EH (cell line): ENCODE measurements at regions not wholly inside any gene's neighbourhood (a gene's known extent, or its start where the extent isn't known, plus 50 kb on each side); places are given as distances from the start of the nearest gene placed in this dataset.
"Not testable (repeated sequence)": the region's sequence is repeated elsewhere in the genome, so short reads cannot be mapped to it uniquely, and the experiment has no call there.

Experiments used
- DNase-seq: peaks from one replicate; pipeline ENCODE4 v3.0.0-alpha.2; 2015; ENCODE audit warnings: low read depth

DNA sequence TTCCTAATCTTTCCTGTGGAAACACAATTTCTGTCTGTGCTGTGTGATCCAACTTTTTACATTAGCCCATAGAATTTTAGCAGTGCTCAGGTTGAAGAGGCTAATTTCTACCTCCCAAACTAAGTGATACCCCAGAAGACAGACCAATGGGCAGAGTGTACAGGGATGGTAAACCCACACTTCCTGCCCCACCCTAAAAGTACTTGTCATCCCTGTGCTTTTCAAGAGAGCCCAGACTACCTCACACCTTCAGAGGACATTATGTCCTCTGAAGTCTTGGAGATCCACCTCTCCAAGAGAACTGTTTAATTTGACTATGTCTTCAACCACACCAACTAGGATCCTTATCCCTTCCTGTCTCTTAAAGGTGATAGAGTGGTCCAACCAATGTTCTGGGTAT is 82.0 kb upstream of the ACSL1 start:
- no peak for DNase-seq

DNA sequence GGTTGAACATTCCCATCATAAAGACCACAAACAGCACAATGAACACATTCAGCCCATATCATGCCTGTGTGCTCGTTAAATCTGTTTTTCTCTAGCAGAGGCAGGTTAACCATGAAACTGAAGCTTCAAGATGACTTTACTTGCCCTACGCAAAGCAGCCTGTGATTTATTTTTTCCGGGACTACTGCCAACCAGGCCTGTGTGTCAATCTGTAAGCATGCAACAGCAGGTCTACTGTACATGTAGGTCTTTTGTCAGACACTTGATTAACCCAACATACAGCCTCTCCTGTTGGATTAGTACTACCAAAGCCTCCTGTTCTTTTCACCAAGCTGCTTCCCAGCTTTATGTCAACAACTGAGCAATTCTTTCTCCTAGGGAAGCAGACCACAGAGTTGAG is 85.5 kb upstream of the ACSL1 start:
- peak; percentile 43 for DNase-seq

DNA sequence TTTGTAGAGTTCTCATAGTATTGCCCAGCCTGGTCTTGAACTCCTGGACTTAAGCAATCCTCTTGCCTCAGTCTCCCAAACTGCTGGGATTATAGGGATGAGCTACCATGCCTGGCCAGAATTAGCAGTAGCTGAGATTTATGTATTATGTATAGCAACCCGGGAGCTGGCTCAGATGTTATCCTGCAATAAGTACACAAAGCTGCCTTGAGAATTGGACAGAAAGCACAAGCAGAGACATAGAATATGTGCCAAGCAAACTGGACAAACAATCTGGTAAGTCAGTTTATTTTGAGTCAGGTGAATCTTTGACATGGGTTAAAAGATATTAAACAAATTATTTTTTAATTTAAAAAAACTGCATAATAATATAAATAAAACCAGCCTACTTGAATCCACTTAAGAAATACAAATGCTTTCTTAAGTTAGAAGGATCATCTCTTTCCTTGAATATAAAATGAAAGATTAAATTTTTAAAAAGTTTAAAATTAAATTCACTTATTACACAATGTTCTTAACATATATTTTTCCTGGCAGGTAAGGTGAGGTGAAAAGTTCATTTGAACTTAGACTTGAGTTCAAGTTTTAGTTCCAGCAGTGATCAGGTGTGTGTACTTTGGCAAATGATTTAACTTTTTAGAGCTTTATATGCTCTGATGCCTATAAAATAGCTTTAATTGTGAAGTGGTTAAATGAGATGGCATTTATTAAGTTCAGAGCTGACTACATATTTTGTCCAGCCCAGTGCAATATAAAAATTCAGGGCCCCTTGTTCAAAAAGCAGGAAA is 87.8 kb upstream of the ACSL1 start:
- no peak for DNase-seq

DNA sequence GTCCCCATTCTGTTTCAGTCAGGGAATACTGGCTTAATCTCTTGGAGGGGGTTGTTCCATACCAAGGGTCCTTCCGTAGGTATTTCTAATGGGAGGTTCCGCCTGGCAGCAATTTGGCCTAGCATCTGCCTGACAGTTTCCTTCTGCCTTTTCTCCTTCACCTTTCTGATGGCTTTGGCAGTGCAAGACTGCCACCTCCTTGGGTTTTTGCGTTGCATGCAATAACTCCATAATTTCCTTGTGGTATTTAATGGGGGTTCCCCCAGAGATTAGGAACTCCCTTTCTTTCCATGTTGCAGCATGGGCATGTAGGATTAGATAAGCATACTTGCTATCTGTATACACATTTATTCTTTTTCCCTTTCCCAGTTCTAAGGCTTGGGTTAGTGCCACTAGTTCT is 93.0 kb upstream of the ACSL1 start:
- DNase-seq, result not testable (repeated sequence)

DNA sequence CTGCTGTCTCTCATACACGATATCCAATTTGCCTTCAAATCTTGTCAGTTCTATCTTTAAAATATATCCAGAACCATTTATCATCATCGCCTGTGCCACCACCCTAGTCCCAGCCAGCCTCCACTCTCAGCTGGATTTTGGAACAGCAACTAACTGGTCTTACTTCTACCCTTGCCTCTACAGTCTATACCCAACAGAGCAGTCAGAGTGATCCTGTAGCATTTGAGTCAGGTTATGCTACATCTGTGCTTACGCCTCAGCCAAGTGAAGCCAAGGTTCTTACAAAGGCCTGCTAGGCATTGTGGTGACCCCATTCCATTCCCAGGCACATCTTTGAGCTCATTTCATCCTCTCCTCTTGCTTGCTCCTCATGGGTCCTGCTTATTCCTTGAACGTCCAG is 95.7 kb upstream of the ACSL1 start:
- DNase-seq, result no peak

DNA sequence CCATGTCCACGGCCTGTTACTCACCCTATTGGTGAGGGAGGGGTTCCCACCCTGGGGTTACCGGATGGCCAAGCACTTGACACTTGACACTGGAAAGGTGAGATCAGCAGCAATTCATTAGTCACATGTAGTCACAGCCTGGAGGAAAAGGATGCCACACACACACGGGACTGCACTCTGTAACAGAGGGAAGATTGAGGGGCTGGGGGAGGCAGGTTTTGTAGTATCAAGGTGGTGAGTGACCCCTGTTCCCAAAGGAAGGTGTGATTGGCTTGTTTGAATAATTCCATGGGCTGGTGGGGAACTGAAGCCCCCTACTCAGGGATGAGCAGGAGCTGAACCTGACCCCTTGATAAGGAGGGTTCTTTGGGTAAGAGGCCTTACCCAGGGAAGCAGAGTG is 96.0 kb upstream of the HELT start:
- no peak for DNase-seq

DNA sequence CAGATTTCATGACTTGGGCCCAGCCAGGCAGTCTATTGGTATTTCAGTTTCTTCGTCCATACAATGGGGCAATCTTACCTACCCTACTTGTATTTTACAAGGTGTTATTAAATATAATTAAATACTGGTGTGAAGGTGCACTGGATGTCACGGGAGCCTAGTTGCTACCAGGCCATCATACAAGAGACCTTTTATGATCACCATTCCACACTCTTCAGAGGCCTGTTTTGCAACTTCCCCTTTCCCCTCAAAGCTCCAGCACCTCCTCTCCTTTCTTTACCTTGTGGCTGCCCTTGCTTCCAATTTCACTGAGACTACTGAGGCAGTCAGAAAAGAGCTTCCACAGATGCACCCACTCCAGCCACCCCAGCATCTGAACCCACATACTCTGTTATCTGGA is 93.8 kb upstream of the HELT start:
- no peak for DNase-seq

DNA sequence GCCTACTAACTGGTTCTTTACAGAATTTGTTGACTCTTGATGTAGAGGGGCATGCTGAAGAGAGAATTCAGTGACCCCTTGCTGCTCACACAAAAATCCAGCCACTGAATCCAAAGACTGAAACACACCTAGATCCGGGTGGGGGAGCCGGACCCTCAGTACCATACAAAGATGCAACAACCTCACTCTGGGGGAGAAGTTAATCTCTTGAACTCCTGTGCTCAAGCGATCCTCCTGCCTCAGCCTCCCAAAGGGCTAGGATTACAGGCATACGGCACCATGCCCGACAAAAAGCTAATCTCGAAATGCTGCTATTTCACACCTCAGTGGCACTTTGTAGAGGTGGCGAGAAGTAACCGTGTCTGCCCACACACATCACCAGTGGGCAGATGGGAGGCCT is 88.8 kb upstream of the HELT start:
- no peak for DNase-seq

DNA sequence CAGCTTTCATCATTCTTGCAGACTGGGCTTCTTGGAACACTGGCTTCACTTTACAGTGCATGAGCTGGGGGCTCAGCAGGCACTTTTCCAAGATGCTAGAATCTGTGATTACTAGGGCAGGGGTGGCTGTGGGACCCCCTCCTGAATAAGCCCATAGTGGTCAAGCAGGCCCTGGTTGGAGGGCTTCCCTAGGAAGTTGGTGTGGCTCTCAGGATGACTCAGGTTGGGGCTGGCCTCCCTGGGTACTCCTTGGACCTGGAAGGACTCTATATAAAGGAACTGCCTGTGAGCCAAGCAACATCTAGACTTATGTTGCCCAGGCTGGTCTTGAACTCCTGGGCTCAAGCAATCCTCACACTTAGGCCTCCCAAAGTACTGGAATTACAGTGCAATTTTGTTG is 88.3 kb upstream of the HELT start:
- no peak for DNase-seq

DNA sequence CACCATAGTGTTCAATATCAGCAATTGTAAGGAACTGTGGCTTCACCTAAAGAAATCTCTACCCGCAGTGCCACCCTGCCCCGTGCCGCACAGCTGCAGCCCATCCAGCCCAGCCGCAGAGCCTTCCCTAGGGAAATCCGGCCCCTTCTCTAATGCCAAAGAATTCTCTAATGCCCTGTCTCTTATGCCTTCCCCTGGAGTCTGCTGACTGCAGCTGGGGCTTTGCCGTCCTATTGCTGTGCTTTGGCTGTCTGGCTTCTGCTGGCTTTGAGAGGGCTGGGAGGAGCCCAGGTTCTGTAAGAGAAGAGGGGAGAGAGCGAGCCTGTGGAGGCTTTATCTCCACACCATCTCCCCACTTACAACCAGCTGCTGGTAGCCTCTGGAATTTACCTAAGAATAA is 85.9 kb upstream of the HELT start:
- no peak for DNase-seq

DNA sequence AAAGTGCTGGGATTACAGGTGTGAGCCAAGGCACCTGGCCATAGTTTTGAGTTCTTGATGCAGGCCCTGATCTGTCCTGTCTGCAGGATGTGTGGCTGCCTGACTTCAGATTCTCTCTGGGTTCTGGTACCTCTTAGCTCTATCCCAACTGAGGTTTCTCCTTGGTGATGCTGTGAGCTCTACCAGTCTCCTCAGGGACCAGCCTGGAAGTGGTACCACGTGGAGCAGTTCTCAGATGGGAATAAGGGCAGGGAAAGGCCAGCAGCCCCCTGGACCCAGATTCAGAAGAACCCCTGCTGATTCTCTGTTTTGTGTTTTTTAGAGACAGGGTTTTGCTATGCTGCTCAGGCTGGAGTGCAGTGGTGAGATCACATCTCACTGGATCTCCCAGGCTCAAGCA is 85.0 kb upstream of the HELT start:
- no peak for DNase-seq

DNA sequence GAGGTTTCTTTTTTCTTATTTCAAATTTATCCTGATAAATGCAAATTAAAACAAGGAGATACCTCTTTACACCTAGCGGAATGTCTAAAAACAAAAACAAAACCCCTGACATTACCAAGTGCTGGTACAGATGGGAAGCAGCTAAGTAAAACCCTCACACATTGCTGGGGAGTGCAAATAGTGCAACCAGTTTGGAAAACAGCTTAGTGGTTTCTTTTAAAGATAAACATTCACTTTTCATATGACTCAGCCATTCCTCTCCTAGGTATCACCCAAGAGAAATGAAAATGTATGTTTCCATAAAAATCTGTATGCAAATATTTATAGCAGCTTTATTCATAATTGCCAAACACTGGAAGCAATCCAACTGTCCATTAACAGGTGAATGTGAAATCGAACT is 84.1 kb upstream of the HELT start:
- no peak for DNase-seq

DNA sequence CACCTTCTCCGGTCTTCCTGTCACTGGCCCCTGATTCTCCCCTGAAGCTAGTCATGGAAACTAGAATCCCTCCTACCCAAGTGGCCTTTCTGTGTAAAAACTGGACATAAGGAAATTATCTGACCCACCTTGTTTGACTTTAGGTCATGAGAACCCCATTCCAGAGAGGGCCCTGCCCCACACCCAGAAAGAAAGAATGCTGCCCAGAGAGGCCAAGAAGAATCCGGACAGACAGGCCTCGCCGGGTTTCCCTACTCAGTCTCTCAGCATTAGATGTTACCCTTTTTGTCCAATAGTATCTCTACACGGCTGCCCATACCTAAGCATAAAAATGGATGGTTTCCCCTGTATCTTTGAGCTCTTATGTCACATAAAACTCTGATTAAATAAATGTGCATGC is 83.3 kb upstream of the HELT start:
- no peak for DNase-seq

DNA sequence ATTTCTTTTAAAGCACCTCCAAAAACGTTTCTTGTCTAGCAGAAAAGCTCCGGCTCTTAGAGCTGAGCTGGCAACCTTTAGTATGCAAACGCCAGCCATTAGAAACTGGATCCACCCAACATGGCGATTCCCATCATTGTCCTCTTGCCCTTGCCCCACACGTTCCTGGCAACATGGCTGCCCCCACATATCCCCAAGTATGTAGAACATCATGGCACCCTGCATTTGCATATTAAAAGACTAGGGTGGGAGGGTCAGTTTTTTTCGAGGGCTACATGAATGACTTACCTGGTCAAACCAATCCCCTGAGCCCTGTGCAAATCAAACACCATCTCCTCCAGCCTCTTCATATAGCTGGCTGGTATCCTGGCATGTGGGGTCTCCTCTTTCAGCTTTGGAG is 82.2 kb upstream of the HELT start:
- DNase-seq, result no peak

DNA sequence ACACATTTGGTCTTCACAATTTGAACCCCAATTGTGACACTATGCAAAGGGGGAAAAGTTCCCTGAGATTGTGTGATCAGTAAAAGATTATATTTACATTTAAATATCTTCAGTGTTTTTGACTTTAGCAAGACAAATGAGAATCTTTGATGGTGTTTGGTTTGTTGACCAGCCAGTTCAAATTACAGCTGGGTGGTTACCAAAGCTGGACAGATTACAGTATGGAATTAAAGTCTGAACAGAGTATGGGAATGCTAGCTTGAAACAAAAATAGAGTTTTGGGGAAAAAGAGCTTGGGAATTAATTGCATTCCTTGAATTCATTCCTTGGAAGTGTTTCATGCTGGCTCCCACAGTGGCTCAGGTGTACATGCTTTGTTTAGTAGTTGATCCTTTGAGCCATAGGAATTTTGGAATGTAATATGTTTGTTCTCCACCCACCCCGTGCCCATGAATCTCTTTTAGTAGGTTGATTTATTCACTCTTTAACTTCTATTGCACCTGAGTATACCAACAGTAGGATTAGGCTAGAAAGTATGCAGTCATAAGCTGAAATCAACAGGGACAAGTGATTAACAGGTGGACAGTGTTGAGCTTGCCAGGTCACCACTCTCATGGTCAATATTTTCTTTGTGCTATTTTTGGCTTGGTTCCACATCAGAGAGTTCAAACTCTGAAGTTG is 81.1 kb upstream of the HELT start:
- no peak for DNase-seq

DNA sequence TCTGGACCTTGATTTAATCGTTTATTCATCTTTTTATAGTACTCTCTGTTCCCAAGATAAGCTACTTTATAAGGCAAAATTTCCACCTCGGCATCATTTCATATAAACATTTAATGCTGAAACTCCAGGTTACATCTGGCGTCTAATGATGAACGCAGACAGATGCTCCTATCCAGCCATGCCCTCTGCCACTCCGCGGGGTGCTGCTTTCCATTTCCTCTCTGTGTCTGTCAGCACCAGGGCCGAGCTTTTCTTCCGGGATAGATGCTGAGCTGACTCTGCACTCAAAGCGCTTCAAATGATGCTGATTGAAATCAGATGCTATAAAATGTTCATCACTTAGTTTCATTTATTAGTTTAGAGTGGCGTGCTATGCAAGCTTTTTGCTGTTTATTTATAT is 80.5 kb upstream of the HELT start:
- peak; percentile 4 for DNase-seq

DNA sequence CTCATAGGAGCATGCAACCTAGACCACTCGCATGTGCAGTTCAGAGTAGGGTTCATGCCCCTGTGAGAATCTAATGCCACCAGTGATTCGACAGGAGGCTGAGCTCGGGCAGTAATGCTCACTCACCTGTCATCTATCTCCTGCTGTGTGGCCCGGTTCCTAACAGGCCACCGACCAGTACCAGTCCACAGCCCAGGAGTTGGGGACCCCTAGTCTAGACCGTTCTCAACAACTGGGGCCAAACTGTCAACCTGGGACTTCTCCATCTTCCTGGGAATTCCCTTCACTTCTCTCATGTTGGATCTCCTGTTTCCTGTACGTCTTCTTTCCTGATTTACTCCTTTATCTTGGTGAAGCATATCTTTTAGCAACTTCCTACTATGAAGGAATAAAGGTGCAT is 79.4 kb upstream of the HELT start:
- DNase-seq, result no peak

DNA sequence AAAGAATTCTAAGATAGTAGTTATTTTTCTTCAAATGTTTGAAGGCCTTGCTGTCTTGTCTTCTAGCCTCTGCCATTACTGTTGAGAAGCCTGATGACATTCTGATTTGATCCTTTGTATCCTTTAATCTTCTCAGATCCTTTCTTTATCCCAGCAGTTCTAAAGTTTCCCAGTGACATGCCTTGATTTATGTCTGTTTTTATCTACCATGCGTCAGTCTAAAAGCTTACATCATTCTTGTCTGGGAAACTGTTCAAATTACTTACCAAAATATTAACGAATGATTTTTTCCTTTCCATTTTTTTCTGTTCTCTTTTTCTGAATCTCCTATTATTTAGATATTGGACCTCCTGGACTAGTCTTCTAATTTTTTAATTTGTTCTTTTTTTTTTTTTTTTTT is 78.3 kb upstream of the HELT start:
- DNase-seq, result no peak

DNA sequence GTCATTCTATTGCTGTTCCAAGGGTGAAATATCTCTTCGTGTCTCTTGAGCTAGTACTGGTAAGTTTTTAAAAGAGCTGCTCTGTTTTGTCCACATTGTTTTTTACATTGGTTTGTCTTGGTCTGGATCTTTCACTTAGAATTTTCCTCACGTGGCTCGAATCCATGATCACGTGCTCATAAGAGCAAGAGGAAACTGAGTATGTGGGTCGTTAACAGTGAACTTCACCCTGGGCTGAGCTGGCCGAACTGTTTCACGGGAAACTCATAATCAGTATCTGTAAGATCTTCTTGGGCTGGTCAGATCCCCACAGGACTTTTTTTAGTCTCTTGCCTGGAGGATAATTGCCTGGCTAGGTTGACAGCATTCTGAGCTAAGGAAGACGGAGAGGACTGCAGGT is 77.8 kb upstream of the HELT start:
- DNase-seq, result no peak

DNA sequence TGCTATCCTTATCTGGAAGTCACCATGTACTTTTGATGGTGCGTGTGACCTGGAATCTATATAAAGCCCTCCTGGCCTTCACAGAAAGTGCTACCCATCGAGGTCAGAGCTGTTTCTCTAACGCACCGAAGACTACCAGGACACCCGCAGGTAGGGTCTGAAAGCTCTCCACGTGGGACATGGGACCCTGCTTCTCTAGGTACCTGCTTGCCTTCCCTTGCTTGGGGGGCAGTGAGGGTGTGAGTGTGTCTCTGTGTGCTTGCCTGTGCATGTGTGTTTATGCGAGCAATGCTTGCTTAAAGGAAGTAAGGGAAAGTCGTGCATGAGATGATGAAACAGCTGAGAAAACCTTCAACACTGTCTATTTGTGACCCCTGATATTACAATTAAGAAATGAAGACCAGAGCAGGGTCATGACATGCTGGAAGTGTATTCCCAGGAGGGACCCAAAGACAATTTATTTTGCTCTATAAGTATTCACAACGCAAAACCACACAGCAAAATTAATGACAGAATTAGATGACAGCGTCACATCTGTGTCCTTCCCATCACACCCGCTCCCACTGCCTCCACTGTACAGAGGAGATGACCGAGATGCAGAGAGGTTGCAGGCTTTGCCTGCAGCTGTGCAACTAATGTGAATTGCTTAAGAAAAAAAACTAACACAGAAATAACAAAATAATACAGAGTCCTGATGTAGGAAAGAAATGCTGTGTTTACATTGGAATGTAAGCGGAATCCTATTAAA is 76.4 kb upstream of the HELT start:
- no peak for DNase-seq

DNA sequence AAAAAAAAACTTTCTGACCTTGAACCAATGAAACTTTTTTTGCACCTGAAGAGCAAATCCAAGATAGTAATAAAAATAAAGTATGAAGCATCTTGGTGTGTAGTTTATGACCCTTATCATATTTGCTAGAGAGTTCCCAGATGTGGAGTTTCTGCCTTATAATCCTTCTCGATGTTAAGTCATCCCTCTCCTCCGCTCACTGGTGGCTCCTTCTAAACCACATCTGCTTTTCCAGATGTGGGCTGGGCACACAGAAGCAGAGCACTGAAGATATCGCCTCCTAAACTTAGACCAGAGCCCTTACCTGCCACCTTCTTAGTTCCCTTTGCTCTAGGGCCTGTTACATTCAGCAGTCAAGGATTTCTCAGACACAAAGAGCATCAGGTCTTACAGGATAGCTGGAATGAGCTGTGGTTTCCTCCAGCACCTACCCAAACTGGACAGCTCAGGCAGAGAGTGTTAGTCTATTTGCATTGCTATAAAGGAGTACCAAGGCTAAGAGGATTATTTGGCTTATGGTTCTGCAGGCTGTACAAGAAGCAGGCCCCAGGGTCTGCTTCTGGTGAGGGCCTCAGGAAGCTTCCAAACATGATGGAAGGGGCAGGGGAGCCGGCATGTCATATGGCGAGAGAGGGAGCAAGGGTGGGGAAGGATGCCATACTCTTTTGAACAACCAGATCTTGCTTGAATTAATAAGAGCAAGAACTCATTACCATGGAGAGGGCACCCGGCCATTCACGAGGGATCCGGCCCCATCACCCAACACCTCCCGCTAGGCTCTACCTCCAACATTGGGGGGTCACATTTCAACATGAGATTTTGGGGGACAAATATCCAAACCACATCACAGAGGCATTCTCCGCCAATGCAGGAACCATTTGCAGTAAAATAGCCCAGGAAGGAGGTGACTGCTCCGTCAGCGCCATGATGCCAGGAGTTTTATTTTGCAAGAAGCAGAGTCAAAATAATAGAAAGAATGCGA is 75.6 kb upstream of the HELT start:
- DNase-seq, result no peak

DNA sequence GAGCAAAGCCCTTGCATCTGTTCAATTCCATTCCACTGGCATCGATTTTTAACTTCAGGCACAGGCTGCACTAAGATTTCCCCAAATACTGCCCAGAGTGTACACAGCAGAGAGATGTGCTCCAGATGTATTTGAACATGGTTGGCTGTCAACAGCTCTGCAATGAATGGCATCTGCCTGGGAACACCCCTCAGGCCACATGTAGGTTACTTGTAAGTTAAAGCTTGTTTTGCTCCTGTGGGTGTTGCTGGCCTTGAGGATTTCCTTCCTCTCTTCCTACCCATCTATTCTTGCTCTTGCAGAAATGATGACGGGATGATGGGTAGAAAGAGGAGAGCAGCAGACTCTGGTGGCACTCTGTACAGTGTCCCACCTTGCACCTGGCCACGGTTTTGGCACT is 69.3 kb upstream of the HELT start:
- DNase-seq, result no peak
